Amniotic epithelial cell (primary cell): ENCODE measurements at regions not wholly inside any gene's neighbourhood (a gene's known extent, or its start where the extent isn't known, plus 50 kb on each side); places are given as distances from the start of the nearest gene placed in this dataset.

Experiments used
- DNase-seq: peaks from one replicate; pipeline ENCODE4 v3.0.0-alpha.2; 2010; ENCODE audit warnings: low read depth

DNA sequence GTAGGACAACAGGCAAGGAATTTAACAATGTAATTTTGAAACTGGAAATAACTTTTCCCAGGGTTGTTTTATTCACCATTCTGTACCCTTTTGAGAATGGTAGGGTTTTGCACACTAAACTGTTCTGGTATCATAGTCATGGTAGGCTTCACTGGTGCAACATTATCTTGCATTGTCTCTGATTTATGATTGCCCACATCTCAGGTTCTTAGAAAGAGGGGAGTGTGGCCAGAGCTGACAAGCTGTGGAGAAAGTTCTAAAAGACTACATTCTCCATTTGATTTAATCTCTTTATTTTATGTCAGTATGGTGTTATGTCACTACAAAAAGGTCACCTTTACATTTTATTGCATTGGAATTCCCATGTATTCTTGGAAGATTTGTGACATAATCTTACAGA, 447.3 kb downstream of the GRIA2 start:
- DNase-seq: no peak

DNA sequence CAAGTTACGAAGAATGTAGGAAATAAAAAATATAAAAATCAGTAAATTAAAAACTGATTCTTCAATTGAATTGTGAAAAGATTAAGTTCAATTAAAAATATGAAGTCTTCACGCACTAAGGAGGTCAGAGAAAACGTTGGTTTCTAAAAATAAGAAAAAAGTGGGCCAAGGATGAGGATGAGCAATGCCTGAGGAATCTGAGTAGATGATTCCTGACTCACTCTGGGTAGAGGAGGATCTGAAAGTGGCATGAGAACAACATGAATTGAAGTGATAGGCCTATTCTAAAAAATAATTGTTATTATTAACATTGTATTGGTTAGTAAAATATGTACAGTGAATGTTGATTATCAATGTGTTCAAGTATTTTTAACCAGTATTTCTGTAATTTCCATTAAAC, 444.2 kb downstream of the GRIA2 start:
- DNase-seq: no peak

DNA sequence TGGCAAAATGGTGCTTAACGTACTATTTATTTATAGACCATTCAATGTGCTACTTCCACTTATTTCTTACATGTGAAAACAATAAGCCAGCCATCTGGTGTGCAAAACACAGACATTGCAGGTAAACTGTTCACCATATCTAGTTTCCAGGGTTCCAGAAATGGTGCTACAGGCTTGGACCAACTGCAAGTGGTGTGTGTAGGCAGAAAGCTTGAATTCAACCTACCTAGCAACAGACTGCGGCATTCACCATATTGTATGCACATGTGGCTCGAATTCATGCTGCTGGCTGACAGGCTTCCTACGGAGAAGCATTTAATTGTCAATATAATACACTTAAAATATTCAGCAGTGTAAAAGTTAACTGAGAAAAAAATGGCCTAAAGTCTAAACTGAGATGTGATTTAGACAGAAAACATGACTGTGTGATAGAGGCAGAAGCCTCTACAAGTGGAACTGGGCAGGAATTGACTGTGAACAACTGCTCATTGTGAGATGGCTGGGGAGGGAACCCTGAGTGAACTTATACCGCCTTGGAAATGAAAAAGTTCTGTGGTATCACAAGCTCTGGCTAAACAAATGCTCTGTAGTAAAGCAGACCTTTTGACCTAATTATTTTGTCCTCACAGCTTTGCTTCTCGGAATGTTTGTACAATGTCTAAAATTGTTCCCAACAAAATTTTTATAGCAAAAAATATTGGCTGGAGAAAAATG, 434.7 kb downstream of the GRIA2 start:
- DNase-seq: no peak

DNA sequence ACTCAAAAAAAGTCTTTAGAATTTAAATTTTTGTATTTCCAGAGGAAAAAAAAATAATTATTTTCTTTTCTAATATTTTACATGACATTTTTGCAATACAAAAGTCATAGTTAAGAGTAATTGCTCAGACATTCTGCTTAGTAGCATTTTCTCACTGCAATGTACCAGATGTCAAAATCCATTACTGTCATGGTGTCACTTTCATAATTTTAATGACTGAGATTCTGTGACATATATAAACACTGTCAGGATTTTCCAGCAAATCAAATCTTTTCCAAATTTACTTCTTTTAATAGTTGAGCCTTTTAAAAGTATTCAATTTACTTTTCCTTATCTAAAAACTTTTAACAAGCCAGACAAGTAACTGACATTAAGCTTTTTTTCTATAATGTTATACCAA, 422.7 kb downstream of the GRIA2 start:
- DNase-seq: no peak

DNA sequence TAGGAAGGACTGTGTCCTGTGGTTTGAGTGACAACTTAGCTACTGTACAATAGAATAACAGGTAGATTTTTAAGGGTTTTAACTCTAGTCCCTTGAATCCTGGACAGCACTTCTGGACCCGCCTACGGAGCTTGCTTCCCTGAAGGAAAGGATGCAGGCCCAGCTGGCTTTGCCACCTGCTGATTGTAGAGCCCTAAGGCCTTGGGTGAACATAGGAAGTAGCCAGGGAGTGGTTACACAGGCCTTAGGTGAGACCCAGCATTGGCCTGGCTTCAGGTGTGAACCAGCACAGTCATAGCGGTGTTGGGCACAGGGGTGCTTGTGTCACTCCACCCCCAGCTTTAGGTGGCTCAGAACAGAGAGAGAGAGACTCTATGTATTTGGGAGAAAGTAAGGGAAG, 413.5 kb downstream of the GRIA2 start:
- no peak for DNase-seq

GRCh38 chr4:157616741-157617472, 396.4 kb downstream of the GRIA2 start:
- no peak for DNase-seq

- DNase-seq: no peak
Measured at GRCh38 chr4:157607996-157608395, 387.5 kb downstream of the GRIA2 start.

GRCh38 chr4:157600583-157600982, 380.1 kb downstream of the GRIA2 start:
- no peak for DNase-seq

DNA sequence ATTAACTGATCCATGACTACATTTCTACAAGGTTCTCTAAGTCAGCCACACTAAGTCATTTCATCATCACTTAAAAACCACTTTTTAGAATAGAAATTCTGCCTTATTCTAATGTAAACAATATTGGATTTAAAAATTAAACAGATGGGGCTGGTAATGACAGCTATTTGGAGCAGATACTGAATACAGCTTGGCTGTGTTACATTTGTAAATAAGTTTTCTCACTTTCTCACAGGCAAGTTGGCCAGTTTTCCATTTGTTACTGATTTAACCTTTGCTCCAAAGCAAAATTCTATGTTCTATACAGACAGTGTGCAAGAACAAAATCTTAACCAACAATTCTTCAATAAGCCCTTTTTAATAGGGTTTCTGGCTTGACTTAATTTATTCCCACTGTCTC, 370.7 kb downstream of the GRIA2 start:
- DNase-seq: no peak

DNA sequence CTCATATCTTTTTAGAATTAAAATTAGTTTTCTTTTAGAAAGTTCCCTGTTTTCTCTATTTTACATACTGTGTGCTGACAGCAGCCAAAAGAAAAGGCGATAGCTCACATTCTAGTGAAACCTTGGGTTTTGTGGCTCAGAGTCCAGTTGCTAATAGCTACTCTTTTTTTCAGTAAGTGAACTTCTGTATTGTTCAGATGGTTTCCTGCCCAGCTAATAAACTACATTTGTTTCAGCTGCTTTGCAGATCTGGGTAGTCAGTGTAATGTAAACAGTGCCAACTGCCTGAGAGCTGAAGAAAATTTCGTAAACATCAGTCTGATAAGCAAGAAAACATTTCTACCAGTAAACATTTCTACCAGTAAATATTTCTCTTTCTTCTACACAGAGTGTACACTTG, 370.2 kb downstream of the GRIA2 start:
- DNase-seq: no peak

DNA sequence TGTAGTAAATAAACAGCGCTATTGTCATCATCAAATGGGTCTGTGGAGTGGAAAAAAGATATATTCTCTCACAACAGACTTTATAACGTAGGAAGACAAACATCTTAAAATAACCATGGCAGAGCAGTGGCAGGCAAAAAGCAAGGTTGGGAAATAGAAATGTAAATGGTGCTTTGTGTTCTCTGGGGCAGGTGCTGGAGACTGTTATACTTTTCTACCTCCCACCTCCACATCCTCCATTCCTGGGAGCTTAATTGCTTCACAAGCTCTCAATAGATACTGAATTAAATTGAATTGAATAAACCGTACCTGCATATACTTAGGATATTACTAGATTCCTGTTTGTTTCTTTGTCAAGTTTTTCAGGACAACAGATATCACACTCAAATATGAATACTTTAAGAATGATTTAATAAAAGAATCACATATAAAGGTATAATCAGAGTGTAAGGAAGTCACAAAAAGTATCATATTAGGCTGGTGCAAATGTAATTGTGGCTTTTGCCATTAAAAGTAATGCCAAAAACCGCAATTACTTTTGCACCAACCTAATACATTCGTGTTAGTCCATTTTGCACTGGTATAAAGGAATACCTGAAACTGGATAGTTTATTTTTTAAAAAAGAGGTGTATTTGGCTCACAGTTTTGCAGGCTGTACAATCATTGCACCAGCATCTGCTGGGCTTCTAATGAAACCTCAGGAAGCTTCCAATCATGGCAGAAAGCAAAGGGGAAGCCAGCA, 367.3 kb downstream of the GRIA2 start:
- no peak for DNase-seq

- DNase-seq: no peak
Measured at GRCh38 chr4:157582141-157582540, 361.6 kb downstream of the GRIA2 start.

DNA sequence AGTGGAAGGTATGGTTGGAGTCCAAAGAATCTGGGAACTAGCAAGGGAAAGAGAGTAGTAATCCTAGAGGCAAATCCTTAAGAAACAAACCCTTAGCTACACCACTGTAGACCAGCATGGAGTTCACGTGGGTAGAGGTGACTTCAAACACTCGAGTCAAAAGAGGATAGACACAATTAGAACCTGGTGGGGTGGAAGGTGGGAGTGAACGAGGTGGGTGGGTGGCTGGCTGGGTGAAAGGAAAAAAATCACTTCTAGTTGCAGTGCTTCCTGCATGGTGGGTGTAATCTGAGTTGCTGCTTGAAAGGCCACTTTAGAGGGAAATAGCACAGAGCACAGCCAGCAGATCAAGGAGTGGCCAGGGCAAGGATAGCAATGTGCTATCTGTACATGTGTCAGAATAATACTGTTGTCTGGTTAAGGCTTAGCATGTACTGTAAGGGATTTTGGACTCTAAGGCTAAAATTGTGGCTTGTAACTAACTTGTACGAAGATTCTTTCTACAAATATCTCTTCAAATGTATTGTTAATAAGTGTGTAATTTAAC, 356.2 kb downstream of the GRIA2 start:
- DNase-seq: no peak

GRCh38 chr4:157575339-157575738, 354.8 kb downstream of the GRIA2 start:
- no peak for DNase-seq

DNA sequence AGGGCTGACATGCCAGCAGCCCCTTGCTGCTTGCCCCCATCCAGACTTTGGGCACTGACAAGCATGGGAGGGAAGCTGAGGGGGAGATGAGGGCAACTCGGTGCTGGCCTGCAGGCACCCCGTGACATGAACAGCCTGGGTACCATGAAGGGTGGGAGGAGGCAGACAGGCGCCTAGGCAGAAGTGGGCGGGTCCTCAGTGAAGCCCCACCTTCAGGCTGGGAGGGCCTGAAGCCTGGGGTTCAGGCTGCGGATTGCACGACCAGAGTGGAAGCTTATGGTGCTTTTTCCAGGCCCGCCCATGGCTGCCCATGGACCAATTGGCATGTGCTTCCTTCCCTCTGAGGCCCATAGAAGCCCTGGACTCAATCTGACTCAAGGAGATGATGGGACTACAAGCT, 354.1 kb downstream of the GRIA2 start:
- no peak for DNase-seq

DNA sequence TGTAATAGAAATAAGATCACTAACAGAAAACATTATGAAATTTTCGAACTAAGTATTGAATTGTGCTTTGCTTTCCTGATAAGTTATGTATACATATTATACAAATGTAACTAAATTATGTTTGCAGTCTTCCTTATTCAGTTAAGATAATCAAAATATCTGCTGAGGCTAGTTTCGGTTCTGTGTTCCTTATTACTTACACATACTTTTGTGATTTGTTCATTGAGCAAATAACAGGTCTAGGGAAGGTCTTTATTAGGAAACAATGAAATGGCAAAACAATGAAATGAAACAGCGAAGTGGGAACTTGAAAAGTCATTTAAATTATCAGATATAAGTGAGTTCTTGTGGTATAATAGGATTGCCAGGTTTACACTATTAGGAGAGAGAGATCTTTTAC, 352.4 kb downstream of the GRIA2 start:
- DNase-seq: no peak

- no peak for DNase-seq
Measured at GRCh38 chr4:157572284-157572683, 351.8 kb downstream of the GRIA2 start.

DNA sequence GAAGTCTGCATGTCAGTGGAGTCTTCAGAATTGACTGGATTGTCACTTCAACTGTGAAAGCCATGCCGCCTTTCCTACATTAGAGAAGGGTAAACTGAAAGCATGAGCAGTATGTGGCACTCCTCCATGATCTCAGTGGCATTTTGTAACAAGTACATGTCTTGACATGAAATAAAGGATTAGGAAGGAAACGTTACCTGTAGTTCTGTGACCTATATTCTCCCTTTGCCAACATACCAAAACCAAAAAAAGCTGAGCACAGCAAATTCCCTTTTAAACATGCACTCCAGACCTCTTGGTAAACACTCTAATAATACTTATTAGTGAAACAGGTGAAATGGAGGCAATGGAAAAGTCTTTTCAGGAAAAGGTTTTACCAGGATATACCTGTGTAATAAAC, 344.2 kb downstream of the GRIA2 start:
- DNase-seq: no peak

DNA sequence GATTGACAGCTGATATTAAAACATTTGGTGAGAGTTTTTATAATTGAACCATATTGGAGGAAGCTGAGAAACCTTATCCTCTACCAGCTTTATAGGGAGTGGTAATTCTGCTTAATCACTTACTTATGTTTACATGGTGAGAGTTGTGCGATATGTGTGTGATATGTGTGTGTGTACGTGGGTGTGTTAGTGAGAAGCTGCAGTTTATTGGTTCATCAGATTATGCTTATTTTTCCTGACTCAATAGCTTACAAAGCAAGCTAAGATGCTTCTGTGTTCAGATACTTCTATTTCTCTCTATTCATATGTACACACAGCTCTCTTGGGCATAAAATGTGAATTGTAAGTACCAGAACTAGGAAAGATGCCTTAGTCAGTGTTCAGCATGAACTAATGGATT, 343.7 kb downstream of the GRIA2 start:
- no peak for DNase-seq

- no peak for DNase-seq
Measured at GRCh38 chr4:157558016-157558415, 337.5 kb downstream of the GRIA2 start.

DNA sequence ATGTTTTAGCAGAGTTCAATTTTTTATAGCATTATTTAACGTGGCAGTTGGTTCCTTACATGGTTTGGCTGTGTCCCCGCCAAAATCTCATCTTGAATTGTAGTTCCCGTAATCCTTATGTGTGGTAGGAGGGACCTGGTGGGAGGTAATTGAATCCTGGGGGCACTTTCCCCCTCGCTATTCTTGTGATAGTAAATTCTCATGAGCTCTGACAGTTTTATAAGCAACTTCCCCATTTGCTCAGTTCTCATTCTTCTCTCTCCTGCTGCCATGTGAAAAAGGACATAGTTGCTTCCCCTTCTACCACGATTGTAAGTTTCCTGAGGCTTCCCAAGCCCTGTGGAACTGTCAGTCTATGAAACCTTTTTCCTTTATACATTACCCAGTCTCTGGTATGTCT, 329.5 kb downstream of the GRIA2 start:
- no peak for DNase-seq

DNA sequence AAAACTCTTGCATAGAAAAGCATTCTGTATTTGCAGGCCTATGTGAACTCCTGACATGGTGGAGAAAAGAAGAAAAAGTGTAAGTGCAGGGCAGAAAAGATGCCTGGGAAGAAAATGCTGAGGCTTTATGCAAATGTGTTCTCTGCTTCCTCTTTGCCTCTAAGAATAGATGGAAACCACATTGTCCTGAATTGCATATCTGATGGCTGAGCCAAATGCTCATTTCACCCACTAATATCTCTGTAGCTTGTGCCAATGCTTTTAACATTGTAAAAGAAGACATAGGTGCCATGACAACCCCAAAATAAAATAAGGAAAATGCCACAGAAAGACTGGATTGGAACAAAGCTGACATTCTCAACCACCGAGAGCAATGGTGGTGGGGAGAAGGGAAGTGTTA, 307.4 kb downstream of the GRIA2 start:
- no peak for DNase-seq

DNA sequence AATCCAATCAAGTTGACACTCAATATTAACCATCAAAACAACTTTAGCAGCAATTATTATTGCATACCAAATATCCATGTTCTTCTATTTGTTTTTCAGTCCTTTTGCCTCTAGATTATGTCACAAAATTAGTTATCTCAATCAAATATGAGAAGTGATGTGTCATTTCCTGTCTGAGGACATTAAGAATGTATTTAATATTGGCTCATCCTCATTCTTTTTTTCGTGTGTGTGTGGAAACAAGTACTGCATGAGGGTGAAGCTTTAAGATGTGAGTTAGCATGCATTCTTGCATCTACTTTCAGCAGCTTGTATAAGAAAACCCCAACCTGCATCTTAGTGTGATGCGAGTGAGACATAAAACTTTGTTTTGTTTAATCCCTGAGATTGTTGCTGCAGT, 301.4 kb downstream of the GRIA2 start:
- DNase-seq: no peak
